GM23248 (cell line): ENCODE measurements at regions not wholly inside any gene's neighbourhood (a gene's known extent, or its start where the extent isn't known, plus 50 kb on each side); places are given as distances from the start of the nearest gene placed in this dataset.

ENCODE experiments used
- DNase-seq: peaks from one replicate; pipeline ENCODE4 v3.0.0-alpha.2; 2015
- H2AFZ ChIP-seq: fragments of 200-600 bp; sonication (generic); 2 replicates; pipeline ENCODE4 v1.6.1; 2016; ENCODE audit warnings: antibody characterized with exemption
- H3F3A ChIP-seq: fragments of 200-600 bp; sonication (generic); 2 replicates; pipeline ENCODE4 v1.6.1; 2016; ENCODE audit warnings: mild to moderate bottlenecking, antibody characterized with exemption, mixed run types; ENCODE audit not compliant: insufficient read depth
- H3K27ac ChIP-seq: fragments of 200-600 bp; sonication (generic); 2 replicates; pipeline ENCODE4 v1.5.1; 2016; ENCODE audit warnings: mild to moderate bottlenecking
- H3K27me3 ChIP-seq: fragments of 200-600 bp; sonication (generic); replicated peaks from 2 replicates; pipeline ENCODE4 v1.6.1; 2016; ENCODE audit warnings: mild to moderate bottlenecking; ENCODE audit not compliant: insufficient read depth
- H3K36me3 ChIP-seq: fragments of 200-600 bp; sonication (generic); 2 replicates; pipeline ENCODE4 v1.6.1; 2016; ENCODE audit warnings: low read depth, mild to moderate bottlenecking
- H3K4me1 ChIP-seq: fragments of 200-600 bp; sonication (generic); 2 replicates; pipeline ENCODE4 v1.6.1; 2016; ENCODE audit warnings: mild to moderate bottlenecking; ENCODE audit not compliant: insufficient read depth
- H3K4me2 ChIP-seq: fragments of 200-600 bp; sonication (generic); one replicate; pipeline ENCODE4 v1.6.1; 2016; ENCODE audit warnings: mild to moderate bottlenecking; ENCODE audit not compliant: unreplicated experiment
- H3K4me3 ChIP-seq: fragments of 200-600 bp; sonication (generic); 2 replicates; pipeline ENCODE4 v1.5.1; 2016; ENCODE audit warnings: mild to moderate bottlenecking
- H3K79me2 ChIP-seq: fragments of 200-600 bp; sonication (generic); 2 replicates; pipeline ENCODE4 v1.6.1; 2016; ENCODE audit warnings: mild to moderate bottlenecking; ENCODE audit not compliant: insufficient read depth
- H3K9ac ChIP-seq: fragments of 200-600 bp; sonication (generic); 2 replicates; pipeline ENCODE4 v1.6.1; 2016; ENCODE audit warnings: mild to moderate bottlenecking
- H3K9me2 ChIP-seq: fragments of 200-600 bp; sonication (generic); 2 replicates; pipeline ENCODE4 v1.6.1; 2016; ENCODE audit warnings: mixed run types, mild to moderate bottlenecking, moderate library complexity; ENCODE audit not compliant: insufficient read depth
- H3K9me3 ChIP-seq: fragments of 200-600 bp; sonication (generic); one replicate; pipeline ENCODE4 v1.6.1; 2017; ENCODE audit warnings: low read depth
- H4K20me1 ChIP-seq: fragments of 200-600 bp; sonication (generic); 2 replicates; pipeline ENCODE4 v1.6.0; 2016; ENCODE audit not compliant: insufficient read depth
- EZH2 ChIP-seq: fragments of 200-600 bp; sonication (generic); IDR thresholded peaks from 2 replicates; pipeline ENCODE4 v1.6.1; 2018; ENCODE audit warnings: antibody characterized with exemption, mild to moderate bottlenecking; ENCODE audit not compliant: insufficient read depth, poor library complexity, severe bottlenecking
- EZH2phosphoT487 ChIP-seq: fragments of 200-600 bp; sonication (generic); IDR thresholded peaks from 2 replicates; pipeline ENCODE4 v1.6.1; 2018; ENCODE audit warnings: antibody characterized with exemption, moderate library complexity, mild to moderate bottlenecking, low read depth; ENCODE audit not compliant: insufficient read depth
- WGBS, 2 experiments: methylation state at CpG; one replicate each; pipeline ENCODE4 v1.1.6; 2015 to 2017; ENCODE audit warnings: low lambda C conversion rate in 2 of 2, low coverage in 1 of 2; ENCODE audit errors: missing lambda C conversion rate in 2 of 2; 5-methylcytosine and 5-hydroxymethylcytosine counted together
- in situ Hi-C: fragments of 300-500 bp; cut with MboI; formaldehyde crosslinking; loops from 2 replicates; pipeline ENCODE4 v1.15.0; 2020

DNA sequence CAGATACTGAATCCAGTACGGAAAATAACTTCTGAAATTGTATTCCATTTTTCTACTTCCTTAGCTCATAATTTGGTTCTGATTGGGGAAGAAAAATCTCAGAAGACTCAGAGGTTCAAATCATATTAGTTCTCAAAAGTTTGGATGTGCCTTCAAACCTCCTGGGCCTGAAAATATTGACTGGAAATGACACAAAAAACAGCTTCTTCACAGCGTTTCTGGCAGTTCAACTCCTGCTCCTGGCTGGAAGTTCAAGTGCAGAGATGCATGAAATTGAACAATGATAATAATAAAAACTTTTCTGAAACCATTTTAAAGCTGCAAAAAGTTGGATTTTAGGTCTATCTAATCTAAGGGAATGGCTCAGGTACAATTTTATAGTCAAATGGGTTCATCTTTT is 1459.9 kb upstream of the CELF4 start:
- no peak for DNase-seq
- no peaks in the 10 kb centered on the region for H3K27me3 ChIP-seq
- H3K36me3 ChIP-seq, result no peaks in the 10 kb centered on the region
- in situ Hi-C loops, result no loop called here
- H3K4me3 ChIP-seq, result no peak overlapping the region
- no peaks in the 10 kb centered on the region for H3K9me2 ChIP-seq
- 4 to 7% methylated on average over 2 of the region's 2 CpGs for WGBS, 2 experiments
- no peak overlapping the region for H3K27ac ChIP-seq
- H3K4me2 ChIP-seq, result no peak overlapping the region
- H4K20me1 ChIP-seq, result no peaks in the 10 kb centered on the region
- H3K9me3 ChIP-seq, result no peaks in the 10 kb centered on the region
- H2AFZ ChIP-seq, result no peak overlapping the region
- H3K79me2 ChIP-seq, result no peaks in the 10 kb centered on the region
- no peak overlapping the region for H3K9ac ChIP-seq
- TF ChIP-seq EZH2phosphoT487 (no peak), EZH2 (no peak)
- no peaks in the 10 kb centered on the region for H3K4me1 ChIP-seq
- H3F3A ChIP-seq, result no peaks in the 10 kb centered on the region

DNA sequence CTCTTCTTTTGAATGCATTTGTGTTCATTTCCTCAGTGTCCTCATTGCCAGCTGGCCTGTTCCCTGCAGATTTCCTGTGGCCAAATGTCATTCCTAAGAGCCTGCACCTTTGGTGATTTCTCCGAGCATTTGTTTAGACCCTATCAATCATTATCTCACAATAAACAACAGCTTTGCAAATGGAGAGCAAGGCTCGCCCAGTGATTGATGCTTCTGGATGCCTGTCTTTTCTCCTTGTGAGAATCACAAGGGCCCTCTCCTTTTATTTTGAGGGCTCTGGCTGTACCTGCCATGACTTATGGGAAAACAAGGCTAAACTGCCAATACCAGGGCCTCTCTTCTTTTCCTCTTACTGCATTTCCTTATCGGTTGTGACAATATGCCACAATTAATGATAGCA is 1454.4 kb upstream of the CELF4 start:
- Histone ChIP-seq H3K4me2 (no peak overlapping the region), H3K27ac (no peak overlapping the region), H3K9me2 (no peaks in the 10 kb centered on the region), H3K9ac (no peak overlapping the region), H3K36me3 (no peaks in the 10 kb centered on the region), H2AFZ (no peak overlapping the region), H4K20me1 (no peaks in the 10 kb centered on the region), H3F3A (no peaks in the 10 kb centered on the region), H3K79me2 (no peaks in the 10 kb centered on the region), H3K4me1 (no peaks in the 10 kb centered on the region), H3K27me3 (no peaks in the 10 kb centered on the region), H3K4me3 (no peak overlapping the region), H3K9me3 (no peaks in the 10 kb centered on the region)
- DNase-seq, result no peak
- WGBS, 2 experiments, result 8 to 10% methylated on average over 3 of the region's 3 CpGs
- in situ Hi-C loops, result no loop called here
- TF ChIP-seq EZH2phosphoT487 (no peak), EZH2 (no peak)

DNA sequence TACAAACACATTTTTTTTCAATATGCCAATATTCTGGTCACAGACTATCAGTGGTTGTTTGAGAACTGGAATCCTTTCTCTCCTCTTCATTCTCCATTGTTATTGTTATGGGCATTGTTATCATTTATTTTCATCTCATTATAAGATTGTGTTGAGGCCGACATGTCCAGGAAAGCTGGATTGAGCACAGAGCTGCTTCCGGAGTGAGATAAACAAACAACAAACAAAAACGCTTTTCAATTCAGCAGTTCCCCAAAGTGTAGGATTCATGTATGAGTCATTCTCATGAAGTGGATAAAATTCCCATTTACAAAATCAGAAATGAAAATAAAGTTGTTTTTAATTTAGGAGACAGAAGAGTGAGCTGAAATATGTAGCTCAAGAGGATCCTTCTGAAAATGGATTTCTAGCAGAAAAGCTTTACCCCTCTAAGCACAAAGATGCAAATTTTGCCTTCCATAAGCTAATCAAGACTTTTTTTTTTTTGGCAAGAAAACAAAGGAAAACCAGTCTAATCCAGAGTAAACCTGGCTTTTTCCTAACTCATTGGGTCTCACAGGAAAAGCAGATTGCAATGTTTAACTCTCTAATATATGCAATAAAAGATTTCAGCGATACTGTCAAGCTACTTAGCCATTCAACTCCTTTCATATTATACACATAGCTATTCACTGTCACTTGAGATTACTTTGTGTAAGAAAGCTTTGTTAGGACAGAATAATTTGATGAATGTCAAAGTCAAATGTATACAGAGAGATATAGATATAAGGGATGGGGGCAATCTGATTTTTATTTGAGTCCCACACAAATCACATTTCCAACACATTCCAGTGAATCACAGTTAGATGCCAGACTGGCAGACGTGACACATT is 1441.7 kb upstream of the CELF4 start:
- Histone ChIP-seq H3K9me2 (no peaks in the 10 kb centered on the region), H3K4me2 (no peak overlapping the region), H3K4me3 (no peak overlapping the region), H3K9ac (no peak overlapping the region), H3K79me2 (no peaks in the 10 kb centered on the region), H3K36me3 (no peaks in the 10 kb centered on the region), H4K20me1 (no peaks in the 10 kb centered on the region), H3K27me3 (no peaks in the 10 kb centered on the region), H3K27ac (no peak overlapping the region), H3K9me3 (no peaks in the 10 kb centered on the region), H3F3A (no peaks in the 10 kb centered on the region), H3K4me1 (no peaks in the 10 kb centered on the region), H2AFZ (no peak overlapping the region)
- in situ Hi-C loops, result no loop called here
- 26 to 28% methylated on average over 5 of the region's 5 CpGs for WGBS, 2 experiments
- TF ChIP-seq EZH2phosphoT487, result no peak
- TF ChIP-seq EZH2, result no peak
- DNase-seq, result no peak

DNA sequence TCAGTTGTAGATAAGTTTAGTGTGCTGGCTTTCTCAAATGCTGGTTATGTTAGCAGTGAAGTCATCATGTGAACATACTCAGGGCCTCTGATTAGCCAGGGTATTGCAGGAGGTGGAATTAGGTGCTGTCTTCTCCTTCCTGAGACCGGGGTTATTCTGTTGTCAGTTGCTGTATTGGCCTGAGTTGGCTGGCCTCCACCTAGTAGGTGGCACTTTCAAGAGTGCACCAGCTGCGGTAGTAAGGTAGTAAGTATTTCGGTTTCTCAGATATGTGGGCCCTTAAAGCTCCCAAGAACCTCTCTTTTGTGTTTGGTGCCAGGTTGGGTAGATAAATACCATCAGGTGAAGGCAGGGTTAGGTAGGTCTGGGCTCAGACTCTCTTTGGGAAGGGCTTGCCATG is 1430.5 kb upstream of the CELF4 start:
- 4 to 9% methylated on average over 3 of the region's 3 CpGs for WGBS, 2 experiments
- H3K4me2 ChIP-seq, result no peak overlapping the region
- H3K27me3 ChIP-seq, result no peaks in the 10 kb centered on the region
- no peaks in the 10 kb centered on the region for H4K20me1 ChIP-seq
- H3K36me3 ChIP-seq, result no peaks in the 10 kb centered on the region
- no peak overlapping the region for H3K27ac ChIP-seq
- no peak for TF ChIP-seq EZH2phosphoT487
- TF ChIP-seq EZH2, result no peak
- no peaks in the 10 kb centered on the region for H3K9me3 ChIP-seq
- H3K79me2 ChIP-seq, result no peaks in the 10 kb centered on the region
- H3K9me2 ChIP-seq, result no peaks in the 10 kb centered on the region
- in situ Hi-C loops, result no loop called here
- H3K4me3 ChIP-seq, result no peak overlapping the region
- H3K4me1 ChIP-seq, result no peaks in the 10 kb centered on the region
- H3K9ac ChIP-seq, result no peak overlapping the region
- no peaks in the 10 kb centered on the region for H3F3A ChIP-seq
- DNase-seq, result no peak
- H2AFZ ChIP-seq, result no peak overlapping the region
